ENCODE measurements at regions not wholly inside any gene's neighbourhood (a gene's known extent, or its start where the extent isn't known, plus 50 kb on each side); places are given as distances from the start of the nearest gene placed in this dataset.

DNA sequence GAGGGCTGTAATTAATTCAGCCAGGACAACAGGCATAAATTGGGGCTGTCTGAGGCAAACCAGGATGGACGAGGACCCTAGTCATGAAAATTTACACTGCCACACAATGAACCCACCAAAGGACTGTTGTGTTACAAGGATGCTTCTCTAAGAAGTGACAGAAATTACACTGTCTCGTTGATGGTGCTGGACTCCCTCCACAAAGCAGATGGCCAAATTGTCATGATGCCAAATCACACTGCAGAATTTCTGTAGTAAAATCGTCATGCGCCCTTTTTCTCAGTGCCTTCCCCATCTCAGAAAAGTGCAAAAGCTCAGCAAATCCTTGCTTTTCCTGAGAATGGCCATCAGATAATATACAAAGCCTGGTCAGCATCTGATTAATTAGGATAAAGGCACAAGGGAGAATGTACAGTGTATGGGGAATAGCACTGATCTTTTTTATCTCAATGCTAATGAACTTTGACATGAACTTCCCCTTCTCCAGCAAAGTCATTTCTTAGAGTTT is 545.8 kb downstream of the CSNK1G3 start (continued):
- TF ChIP-seq ZNF8 (CRISPR knock-in tag; IDR thresholded peaks at IDR 0.05) (no peak), SNAI2 (CRISPR knock-in tag; IDR thresholded peaks at IDR 0.05) (peak; percentile 89), GLIS3 (CRISPR knock-in tag; IDR thresholded peaks at IDR 0.05) (0 out of 2 replicates have a peak, but pooled peaks have one; percentile 55), ZC3H10 (CRISPR knock-in tag; IDR thresholded peaks at IDR 0.05) (peak; percentile 92), ZFP3 (CRISPR knock-in tag; IDR thresholded peaks at IDR 0.05) (peak; percentile 61; the same call in 1 of the 2 replicates), ZFP30 (CRISPR knock-in tag; IDR thresholded peaks at IDR 0.05) (no peak), TCF4 (CRISPR knock-in tag; IDR thresholded peaks at IDR 0.05; ENCODE audit: borderline replicate concordance) (peak; percentile 99), TOX (CRISPR knock-in tag; IDR thresholded peaks at IDR 0.05; ENCODE audit: borderline replicate concordance) (peak; percentile 88; the same call in 1 of the 2 replicates)
- TF ChIP-seq, protein P1, sequence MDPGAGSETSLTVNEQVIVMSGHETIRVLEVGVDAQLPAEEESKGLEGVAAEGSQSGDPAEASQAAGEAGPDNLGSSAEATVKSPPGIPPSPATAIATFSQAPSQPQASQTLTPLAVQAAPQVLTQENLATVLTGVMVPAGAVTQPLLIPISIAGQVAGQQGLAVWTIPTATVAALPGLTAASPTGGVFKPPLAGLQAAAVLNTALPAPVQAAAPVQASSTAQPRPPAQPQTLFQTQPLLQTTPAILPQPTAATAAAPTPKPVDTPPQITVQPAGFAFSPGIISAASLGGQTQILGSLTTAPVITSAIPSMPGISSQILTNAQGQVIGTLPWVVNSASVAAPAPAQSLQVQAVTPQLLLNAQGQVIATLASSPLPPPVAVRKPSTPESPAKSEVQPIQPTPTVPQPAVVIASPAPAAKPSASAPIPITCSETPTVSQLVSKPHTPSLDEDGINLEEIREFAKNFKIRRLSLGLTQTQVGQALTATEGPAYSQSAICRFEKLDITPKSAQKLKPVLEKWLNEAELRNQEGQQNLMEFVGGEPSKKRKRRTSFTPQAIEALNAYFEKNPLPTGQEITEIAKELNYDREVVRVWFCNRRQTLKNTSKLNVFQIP (CRISPR knock-in tag; IDR thresholded peaks at IDR 0.05; ENCODE audit: borderline replicate concordance, low read depth): peak; percentile 88; the same call in 1 of the 2 replicates

DNA sequence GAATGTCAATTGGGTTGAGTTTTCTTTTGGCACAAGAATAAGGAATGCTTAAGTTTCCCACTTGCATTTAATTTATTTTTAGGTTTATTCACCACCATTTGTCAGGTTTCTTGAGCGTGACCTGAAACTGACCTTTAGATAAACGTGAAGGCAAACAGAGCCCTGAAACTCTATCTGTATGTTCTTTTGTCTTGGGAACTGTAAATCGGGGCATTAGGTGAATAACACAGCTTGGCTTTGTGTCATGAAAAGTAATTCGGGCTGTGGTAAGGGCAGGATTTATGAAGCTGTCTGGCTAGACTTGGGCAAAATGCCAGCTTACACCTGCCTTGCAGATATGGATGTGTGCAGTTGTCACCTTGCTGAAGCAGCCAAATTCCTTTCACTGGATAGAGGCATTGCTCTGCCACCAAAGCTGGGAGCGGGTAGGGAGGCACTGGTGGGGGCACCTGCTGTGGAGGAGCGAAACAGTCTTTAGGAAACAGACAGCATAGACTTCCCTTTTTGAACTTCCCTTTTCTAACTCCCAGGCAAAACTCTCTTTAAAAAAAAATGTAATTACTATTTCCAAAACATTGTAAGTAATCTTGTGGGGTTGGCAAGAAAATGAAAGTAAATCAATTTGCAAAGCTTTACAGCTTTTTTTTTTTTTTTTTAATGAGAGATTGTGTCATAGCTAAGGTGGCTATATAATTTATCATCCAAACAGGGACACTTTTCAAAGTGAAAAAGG is 545.2 kb downstream of the CSNK1G3 start:
- ATAC-seq: peak; percentile 72
- TF ChIP-seq, protein P2, sequence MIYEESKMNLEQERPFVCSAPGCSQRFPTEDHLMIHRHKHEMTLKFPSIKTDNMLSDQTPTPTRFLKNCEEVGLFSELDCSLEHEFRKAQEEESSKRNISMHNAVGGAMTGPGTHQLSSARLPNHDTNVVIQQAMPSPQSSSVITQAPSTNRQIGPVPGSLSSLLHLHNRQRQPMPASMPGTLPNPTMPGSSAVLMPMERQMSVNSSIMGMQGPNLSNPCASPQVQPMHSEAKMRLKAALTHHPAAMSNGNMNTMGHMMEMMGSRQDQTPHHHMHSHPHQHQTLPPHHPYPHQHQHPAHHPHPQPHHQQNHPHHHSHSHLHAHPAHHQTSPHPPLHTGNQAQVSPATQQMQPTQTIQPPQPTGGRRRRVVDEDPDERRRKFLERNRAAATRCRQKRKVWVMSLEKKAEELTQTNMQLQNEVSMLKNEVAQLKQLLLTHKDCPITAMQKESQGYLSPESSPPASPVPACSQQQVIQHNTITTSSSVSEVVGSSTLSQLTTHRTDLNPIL (CRISPR knock-in tag; IDR thresholded peaks at IDR 0.05; ENCODE audit: low read depth): 0 out of 2 replicates have a peak, but pooled peaks have one; percentile 7
- TF ChIP-seq ZNF70 (CRISPR knock-in tag; IDR thresholded peaks at IDR 0.05) (no peak), SNAI2 (CRISPR knock-in tag; IDR thresholded peaks at IDR 0.05) (0 out of 2 replicates have a peak, but pooled peaks have one; percentile 57), ZFP30 (CRISPR knock-in tag; IDR thresholded peaks at IDR 0.05) (peak; percentile 56), BACH2 (CRISPR knock-in tag; IDR thresholded peaks at IDR 0.05; ENCODE audit: borderline replicate concordance) (no peak), ZFP3 (CRISPR knock-in tag; IDR thresholded peaks at IDR 0.05) (no peak), RARB (CRISPR knock-in tag; IDR thresholded peaks at IDR 0.05) (0 out of 2 replicates have a peak, but pooled peaks have one; percentile 37), ZC3H10 (CRISPR knock-in tag; IDR thresholded peaks at IDR 0.05) (0 out of 2 replicates have a peak, but pooled peaks have one; percentile 31), ISL1 (CRISPR knock-in tag; IDR thresholded peaks at IDR 0.05) (peak; percentile 89), TOX (CRISPR knock-in tag; IDR thresholded peaks at IDR 0.05; ENCODE audit: borderline replicate concordance) (peak; percentile 89)
- TF ChIP-seq, protein P3, sequence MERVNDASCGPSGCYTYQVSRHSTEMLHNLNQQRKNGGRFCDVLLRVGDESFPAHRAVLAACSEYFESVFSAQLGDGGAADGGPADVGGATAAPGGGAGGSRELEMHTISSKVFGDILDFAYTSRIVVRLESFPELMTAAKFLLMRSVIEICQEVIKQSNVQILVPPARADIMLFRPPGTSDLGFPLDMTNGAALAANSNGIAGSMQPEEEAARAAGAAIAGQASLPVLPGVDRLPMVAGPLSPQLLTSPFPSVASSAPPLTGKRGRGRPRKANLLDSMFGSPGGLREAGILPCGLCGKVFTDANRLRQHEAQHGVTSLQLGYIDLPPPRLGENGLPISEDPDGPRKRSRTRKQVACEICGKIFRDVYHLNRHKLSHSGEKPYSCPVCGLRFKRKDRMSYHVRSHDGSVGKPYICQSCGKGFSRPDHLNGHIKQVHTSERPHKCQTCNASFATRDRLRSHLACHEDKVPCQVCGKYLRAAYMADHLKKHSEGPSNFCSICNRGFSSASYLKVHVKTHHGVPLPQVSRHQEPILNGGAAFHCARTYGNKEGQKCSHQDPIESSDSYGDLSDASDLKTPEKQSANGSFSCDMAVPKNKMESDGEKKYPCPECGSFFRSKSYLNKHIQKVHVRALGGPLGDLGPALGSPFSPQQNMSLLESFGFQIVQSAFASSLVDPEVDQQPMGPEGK (CRISPR knock-in tag; IDR thresholded peaks at IDR 0.05; ENCODE audit: borderline replicate concordance): peak; percentile 90
- TF ChIP-seq, protein P1 (CRISPR knock-in tag; IDR thresholded peaks at IDR 0.05; ENCODE audit: borderline replicate concordance, low read depth): no peak
- TF ChIP-seq, protein P4, sequence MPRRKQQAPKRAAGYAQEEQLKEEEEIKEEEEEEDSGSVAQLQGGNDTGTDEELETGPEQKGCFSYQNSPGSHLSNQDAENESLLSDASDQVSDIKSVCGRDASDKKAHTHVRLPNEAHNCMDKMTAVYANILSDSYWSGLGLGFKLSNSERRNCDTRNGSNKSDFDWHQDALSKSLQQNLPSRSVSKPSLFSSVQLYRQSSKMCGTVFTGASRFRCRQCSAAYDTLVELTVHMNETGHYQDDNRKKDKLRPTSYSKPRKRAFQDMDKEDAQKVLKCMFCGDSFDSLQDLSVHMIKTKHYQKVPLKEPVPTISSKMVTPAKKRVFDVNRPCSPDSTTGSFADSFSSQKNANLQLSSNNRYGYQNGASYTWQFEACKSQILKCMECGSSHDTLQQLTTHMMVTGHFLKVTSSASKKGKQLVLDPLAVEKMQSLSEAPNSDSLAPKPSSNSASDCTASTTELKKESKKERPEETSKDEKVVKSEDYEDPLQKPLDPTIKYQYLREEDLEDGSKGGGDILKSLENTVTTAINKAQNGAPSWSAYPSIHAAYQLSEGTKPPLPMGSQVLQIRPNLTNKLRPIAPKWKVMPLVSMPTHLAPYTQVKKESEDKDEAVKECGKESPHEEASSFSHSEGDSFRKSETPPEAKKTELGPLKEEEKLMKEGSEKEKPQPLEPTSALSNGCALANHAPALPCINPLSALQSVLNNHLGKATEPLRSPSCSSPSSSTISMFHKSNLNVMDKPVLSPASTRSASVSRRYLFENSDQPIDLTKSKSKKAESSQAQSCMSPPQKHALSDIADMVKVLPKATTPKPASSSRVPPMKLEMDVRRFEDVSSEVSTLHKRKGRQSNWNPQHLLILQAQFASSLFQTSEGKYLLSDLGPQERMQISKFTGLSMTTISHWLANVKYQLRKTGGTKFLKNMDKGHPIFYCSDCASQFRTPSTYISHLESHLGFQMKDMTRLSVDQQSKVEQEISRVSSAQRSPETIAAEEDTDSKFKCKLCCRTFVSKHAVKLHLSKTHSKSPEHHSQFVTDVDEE (CRISPR knock-in tag; IDR thresholded peaks at IDR 0.05): no peak

DNA sequence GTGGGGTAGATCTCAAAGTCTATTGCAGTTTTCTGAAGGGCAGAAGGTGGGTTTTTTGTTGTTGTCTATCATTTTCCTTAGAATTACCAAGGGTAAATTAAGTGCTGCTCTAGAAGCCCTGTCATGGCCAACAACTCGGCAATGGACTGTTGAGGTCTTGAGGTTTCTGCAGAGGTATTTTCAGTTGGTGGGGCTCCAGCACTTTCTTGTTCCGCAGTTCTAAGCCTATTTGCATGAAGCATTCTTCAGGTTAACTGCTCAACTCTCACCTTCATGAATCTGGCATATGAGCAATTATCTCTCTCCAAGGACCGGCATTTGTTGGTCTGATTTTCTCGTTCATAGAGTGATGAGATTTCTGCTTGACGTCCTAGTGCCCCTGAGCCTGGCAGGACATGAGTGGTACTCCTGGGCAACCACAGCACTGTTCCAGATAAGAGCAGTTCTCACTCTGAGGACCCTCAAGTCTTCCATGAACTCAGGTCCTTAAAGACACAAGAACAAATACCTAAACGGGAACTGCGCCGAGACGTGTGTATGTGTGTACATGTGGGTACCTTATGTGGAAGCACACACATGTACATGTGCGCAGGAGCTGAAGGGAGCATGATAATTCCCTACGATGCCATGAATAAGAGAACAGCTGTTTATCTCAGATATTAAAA is 544.5 kb downstream of the CSNK1G3 start:
- ATAC-seq: peak; percentile 18
- TF ChIP-seq TOX (CRISPR knock-in tag; IDR thresholded peaks at IDR 0.05; ENCODE audit: borderline replicate concordance) (no peak), SNAI2 (CRISPR knock-in tag; IDR thresholded peaks at IDR 0.05) (no peak), RARB (CRISPR knock-in tag; IDR thresholded peaks at IDR 0.05) (no peak), ZNF70 (CRISPR knock-in tag; IDR thresholded peaks at IDR 0.05) (no peak), ARNTL (CRISPR knock-in tag; IDR thresholded peaks at IDR 0.05; ENCODE audit: borderline replicate concordance, low read depth) (no peak), TCF4 (CRISPR knock-in tag; IDR thresholded peaks at IDR 0.05; ENCODE audit: borderline replicate concordance) (no peak), OSR1 (CRISPR knock-in tag; IDR thresholded peaks at IDR 0.05) (no peak), ZNF565 (CRISPR knock-in tag; conservative IDR thresholded peaks at IDR 0.05; ENCODE audit: low read depth) (no peak)
- TF ChIP-seq, protein P4 (CRISPR knock-in tag; IDR thresholded peaks at IDR 0.05): no peak
- TF ChIP-seq, protein P3 (CRISPR knock-in tag; IDR thresholded peaks at IDR 0.05; ENCODE audit: borderline replicate concordance): no peak
